HFF-Myc (cell line): ENCODE measurements at regions not wholly inside any gene's neighbourhood (a gene's known extent, or its start where the extent isn't known, plus 50 kb on each side); places are given as distances from the start of the nearest gene placed in this dataset.

Source experiments
- DNase-seq: peaks from one replicate; pipeline ENCODE4 v3.0.0-alpha.2; 2011; ENCODE audit warnings: low read depth; ENCODE audit errors: extremely low read depth
- H3K4me3 ChIP-seq: replicated peaks from 2 replicates; pipeline ENCODE4 v1.5.1; 2011; ENCODE audit warnings: low read depth, mild to moderate bottlenecking, control low read depth, low read length
- TF ChIP-seq, protein P1 (sequence below): IDR thresholded peaks from 2 replicates; pipeline ENCODE4 v1.5.1; 2012; ENCODE audit warnings: mild to moderate bottlenecking, low read depth, low read length, control low read depth; ENCODE audit errors: missing control alignments

GRCh38 chr14:97888331-97888730, 1091.1 kb downstream of the VRK1 start:
- H3K4me3 ChIP-seq, result no peak overlapping the region
- TF ChIP-seq, protein P1, sequence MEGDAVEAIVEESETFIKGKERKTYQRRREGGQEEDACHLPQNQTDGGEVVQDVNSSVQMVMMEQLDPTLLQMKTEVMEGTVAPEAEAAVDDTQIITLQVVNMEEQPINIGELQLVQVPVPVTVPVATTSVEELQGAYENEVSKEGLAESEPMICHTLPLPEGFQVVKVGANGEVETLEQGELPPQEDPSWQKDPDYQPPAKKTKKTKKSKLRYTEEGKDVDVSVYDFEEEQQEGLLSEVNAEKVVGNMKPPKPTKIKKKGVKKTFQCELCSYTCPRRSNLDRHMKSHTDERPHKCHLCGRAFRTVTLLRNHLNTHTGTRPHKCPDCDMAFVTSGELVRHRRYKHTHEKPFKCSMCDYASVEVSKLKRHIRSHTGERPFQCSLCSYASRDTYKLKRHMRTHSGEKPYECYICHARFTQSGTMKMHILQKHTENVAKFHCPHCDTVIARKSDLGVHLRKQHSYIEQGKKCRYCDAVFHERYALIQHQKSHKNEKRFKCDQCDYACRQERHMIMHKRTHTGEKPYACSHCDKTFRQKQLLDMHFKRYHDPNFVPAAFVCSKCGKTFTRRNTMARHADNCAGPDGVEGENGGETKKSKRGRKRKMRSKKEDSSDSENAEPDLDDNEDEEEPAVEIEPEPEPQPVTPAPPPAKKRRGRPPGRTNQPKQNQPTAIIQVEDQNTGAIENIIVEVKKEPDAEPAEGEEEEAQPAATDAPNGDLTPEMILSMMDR, result no peak
- no peak for DNase-seq

GRCh38 chr14:97891515-97891914, 1094.3 kb downstream of the VRK1 start:
- DNase-seq, result no peak
- TF ChIP-seq, protein P1, result no peak
- H3K4me3 ChIP-seq, result no peak overlapping the region

GRCh38 chr14:97894552-97894951, 1097.4 kb downstream of the VRK1 start:
- DNase-seq, result no peak

DNA sequence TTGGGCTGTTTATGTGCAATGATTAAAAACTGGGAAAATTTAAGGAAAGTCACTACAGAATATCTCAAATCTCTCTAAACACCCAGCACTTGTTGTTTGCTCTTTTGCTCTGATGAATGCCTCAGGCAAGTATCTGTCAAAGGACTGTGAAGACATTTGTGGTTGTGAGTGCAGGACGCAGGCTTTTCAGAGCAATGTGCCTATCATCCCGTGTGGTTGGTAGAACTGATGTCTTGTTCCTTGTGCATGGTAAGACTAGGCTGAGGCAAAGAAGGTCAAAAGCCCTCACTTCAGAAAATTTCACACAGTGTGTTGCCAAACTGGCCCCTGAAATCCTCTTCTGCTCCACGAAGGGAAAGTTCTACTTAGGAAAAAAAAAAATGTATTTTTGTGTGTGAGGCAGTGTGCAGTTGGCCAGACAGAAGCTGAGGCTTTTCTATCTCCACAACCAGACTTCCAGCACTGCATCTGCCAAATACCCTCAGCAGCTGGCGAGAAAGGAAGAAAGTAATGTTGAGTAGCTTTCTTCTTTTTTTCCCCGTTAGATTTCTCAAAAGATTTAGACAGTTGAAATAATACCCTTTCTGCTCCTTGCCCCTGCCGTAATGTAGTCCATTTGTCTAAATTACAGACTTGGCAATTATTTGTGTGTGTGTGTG, 1103.1 kb downstream of the VRK1 start:
- no peak overlapping the region for H3K4me3 ChIP-seq
- TF ChIP-seq, protein P1, result no peak
- no peak for DNase-seq

More at GRCh38 chr14:97894552-97894951, 1097.4 kb downstream of the VRK1 start:
- H3K4me3 ChIP-seq, result no peak overlapping the region
- TF ChIP-seq, protein P1, result no peak

- TF ChIP-seq, protein P1, result no peak
- no peak overlapping the region for H3K4me3 ChIP-seq
- no peak for DNase-seq
Observed at GRCh38 chr14:97902630-97903029, 1105.4 kb downstream of the VRK1 start.

DNA sequence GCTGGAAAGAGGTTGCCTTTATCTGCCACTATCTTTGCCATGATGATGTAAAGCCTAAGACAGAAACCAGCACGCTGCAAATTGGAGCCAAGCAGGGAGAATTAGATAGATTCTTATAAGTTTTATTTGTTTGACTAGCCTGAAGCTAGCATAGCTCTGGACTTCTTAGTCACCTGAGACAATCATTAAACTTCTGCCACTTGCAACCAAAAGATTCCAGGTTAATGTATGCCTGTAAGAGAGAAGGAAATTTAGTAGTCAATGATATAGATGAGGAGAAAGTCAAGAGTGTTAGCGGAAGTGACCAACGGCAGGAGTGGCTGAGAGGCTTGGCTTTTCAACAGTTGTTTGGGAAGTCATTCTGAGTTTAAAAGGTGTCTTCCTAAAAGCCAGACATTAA, 1106.6 kb downstream of the VRK1 start:
- TF ChIP-seq, protein P1, result no peak
- no peak overlapping the region for H3K4me3 ChIP-seq
- DNase-seq, result no peak

- DNase-seq, result no peak
- no peak overlapping the region for H3K4me3 ChIP-seq
- TF ChIP-seq, protein P1, result no peak
Observed at GRCh38 chr14:97912217-97912616, 1115.0 kb downstream of the VRK1 start.
